IMR-90 (cell line): ENCODE measurements at regions not wholly inside any gene's neighbourhood (a gene's known extent, or its start where the extent isn't known, plus 50 kb on each side); places are given as distances from the start of the nearest gene placed in this dataset.

Experiments
- ATAC-seq: fragments of 200-7000 bp; cut with Tn5 transposase; 2 replicates; pipeline ENCODE4 v1.9.1; 2020; ENCODE audit warnings: low read depth, mild to moderate bottlenecking, moderate library complexity
- BruUV-seq: library from RNA; stranded (reverse); fragments of 400-500 nt; replicated peaks from 2 replicates; lab custom pipeline; 2021; lab: Mats Ljungman, UMichigan
- CTCF ChIA-PET: fragments of 300-600 bp; formaldehyde crosslinking; extraction: SDS; loops from one replicate; lab custom pipeline; 2021; ENCODE audit warnings: antibody characterized with exemption; lab: Yijun Ruan, JAX
- POLR2A ChIA-PET: fragments of 300-600 bp; sonication (Branson Sonifier 250); formaldehyde crosslinking; loops from one replicate; lab custom pipeline; 2022; ENCODE audit warnings: antibody characterized with exemption; ENCODE audit not compliant: unreplicated experiment; lab: Charles Lee
- DNase-seq: peaks from one replicate; pipeline ENCODE4 v3.0.0; 2013
- H2AFZ ChIP-seq: replicated peaks from 2 replicates; pipeline ENCODE3; 2013; ENCODE audit warnings: low read length, mild to moderate bottlenecking; ENCODE audit not compliant: poor library complexity
- H2AK5ac ChIP-seq: 2 replicates; pipeline ENCODE4 v1.6.1; 2013; ENCODE audit warnings: low read depth, low read length, inconsistent platforms
- H2AK9ac ChIP-seq: replicated peaks from 2 replicates; pipeline ENCODE3; 2013; ENCODE audit warnings: mild to moderate bottlenecking, low read depth, low read length, moderate library complexity; ENCODE audit not compliant: poor library complexity
- H2BK120ac ChIP-seq: 2 replicates; pipeline ENCODE4 v1.6.1; 2013; ENCODE audit warnings: low read depth, low read length, inconsistent platforms
- H2BK15ac ChIP-seq: 3 replicates; pipeline ENCODE4 v1.6.1; 2013; ENCODE audit warnings: low read depth, low read length, inconsistent platforms
- H2BK20ac ChIP-seq: 2 replicates; pipeline ENCODE4 v1.6.1; 2013; ENCODE audit warnings: low read depth, mild to moderate bottlenecking, inconsistent platforms, low read length, moderate library complexity
- H2BK5ac ChIP-seq: 2 replicates; pipeline ENCODE4 v1.6.1; 2013; ENCODE audit warnings: mild to moderate bottlenecking, low read depth, low read length, inconsistent platforms; ENCODE audit not compliant: poor library complexity, severe bottlenecking
- H3K14ac ChIP-seq: replicated peaks from 2 replicates; pipeline ENCODE4 v1.6.1; 2013; ENCODE audit warnings: low read depth, low read length, inconsistent platforms
- H3K18ac ChIP-seq: 2 replicates; pipeline ENCODE4 v1.6.1; 2013; ENCODE audit warnings: low read depth, low read length, control low read depth
- H3K23ac ChIP-seq: 2 replicates; pipeline ENCODE4 v1.6.1; 2013; ENCODE audit warnings: low read depth, low read length, inconsistent platforms
- H3K27ac ChIP-seq: 2 replicates; pipeline ENCODE4 v1.5.1; 2013; ENCODE audit warnings: mild to moderate bottlenecking, control low read depth, low read length; ENCODE audit not compliant: insufficient read depth
- H3K27me3 ChIP-seq: 2 replicates; pipeline ENCODE4 v1.6.1; 2013; ENCODE audit warnings: low read length; ENCODE audit not compliant: control insufficient read depth, insufficient read depth
- H3K36me3 ChIP-seq: 2 replicates; pipeline ENCODE4 v1.6.1; 2013; ENCODE audit warnings: low read length, mixed read lengths; ENCODE audit not compliant: control insufficient read depth, insufficient read depth
- H3K4ac ChIP-seq: 2 replicates; pipeline ENCODE4 v1.6.1; 2013; ENCODE audit warnings: low read depth, low read length, inconsistent platforms
- H3K4me1 ChIP-seq: 2 replicates; pipeline ENCODE4 v1.6.1; 2013; ENCODE audit warnings: low read length, mixed read lengths; ENCODE audit not compliant: control insufficient read depth, insufficient read depth
- H3K4me2 ChIP-seq: 2 replicates; pipeline ENCODE4 v1.6.1; 2013; ENCODE audit warnings: low read depth, mild to moderate bottlenecking, control low read depth, low read length, moderate library complexity
- H3K4me3 ChIP-seq: 2 replicates; pipeline ENCODE4 v1.5.1; 2013; ENCODE audit warnings: low read depth, mild to moderate bottlenecking, control low read depth, low read length, moderate library complexity; ENCODE audit not compliant: insufficient read depth
- H3K56ac ChIP-seq: 2 replicates; pipeline ENCODE4 v1.6.1; 2013; ENCODE audit warnings: low read length, inconsistent platforms; ENCODE audit not compliant: insufficient read depth; ENCODE audit errors: extremely low read depth
- H3K79me1 ChIP-seq, 2 experiments: 2 replicates each; pipeline ENCODE4 v1.6.1; 2013; ENCODE audit warnings: low read length in 2 of 2, inconsistent platforms in 1 of 2, low read depth in 1 of 2
- H3K9ac ChIP-seq: 2 replicates; pipeline ENCODE4 v1.6.1; 2013; ENCODE audit warnings: low read depth, low read length, control low read depth
- H3K9me1 ChIP-seq: 2 replicates; pipeline ENCODE4 v1.6.1; 2013; ENCODE audit warnings: low read length, inconsistent platforms; ENCODE audit not compliant: insufficient read depth
- H3K9me3 ChIP-seq: 2 replicates; pipeline ENCODE4 v1.6.1; 2013; ENCODE audit warnings: low read length; ENCODE audit not compliant: control insufficient read depth, insufficient read depth
- H4K20me1 ChIP-seq: 2 replicates; pipeline ENCODE4 v1.6.1; 2013; ENCODE audit warnings: low read length, inconsistent platforms; ENCODE audit not compliant: insufficient read depth
- H4K5ac ChIP-seq: 2 replicates; pipeline ENCODE4 v1.6.1; 2013; ENCODE audit warnings: mild to moderate bottlenecking, low read depth, low read length, control low read depth
- H4K8ac ChIP-seq, 2 experiments: 2 replicates each; pipeline ENCODE4 v1.6.1; 2013; ENCODE audit warnings: low read depth in 2 of 2, low read length in 2 of 2, control low read depth in 1 of 2, inconsistent platforms in 1 of 2
- H4K91ac ChIP-seq: 2 replicates; pipeline ENCODE4 v1.6.1; 2013; ENCODE audit warnings: low read depth, low read length, inconsistent platforms; ENCODE audit not compliant: insufficient read depth
- CHD1 ChIP-seq: IDR thresholded peaks from 2 replicates; pipeline ENCODE4 v1.6.1; 2012; ENCODE audit warnings: low read depth, low read length, improper control_type of control experiment
- MXI1 ChIP-seq: IDR thresholded peaks from 2 replicates; pipeline ENCODE4 v1.6.1; 2012; ENCODE audit warnings: low read depth, mild to moderate bottlenecking, low read length, moderate library complexity, borderline replicate concordance
- NFE2L2 ChIP-seq: fragments of 150-350 bp; IDR thresholded peaks from 2 replicates; pipeline ENCODE4 v1.6.1; 2016; ENCODE audit warnings: low read depth, mild to moderate bottlenecking, low read length
- RAD21 ChIP-seq: IDR thresholded peaks from 2 replicates; pipeline ENCODE4 v1.6.1; 2012; ENCODE audit warnings: low read length, improper control_type of control experiment
- RCOR1 ChIP-seq: IDR thresholded peaks from 2 replicates; pipeline ENCODE4 v1.6.1; 2012; ENCODE audit warnings: mild to moderate bottlenecking, low read length, improper control_type of control experiment; ENCODE audit not compliant: insufficient replicate concordance
- RFX5 ChIP-seq: IDR thresholded peaks from 2 replicates; pipeline ENCODE4 v1.8.0; 2012; ENCODE audit warnings: low read depth, mild to moderate bottlenecking, low read length, moderate library complexity
- SMC3 ChIP-seq: fragments of 150-350 bp; IDR thresholded peaks from 2 replicates; pipeline ENCODE4 v1.6.1; 2016; ENCODE audit warnings: low read depth, mild to moderate bottlenecking, antibody characterized with exemption, low read length, moderate library complexity
- WGBS, 2 experiments: methylation state at CpG; one replicate each; pipeline versions ENCODE4 v1.1.5 to v1.1.7; 2013; ENCODE audit warnings: missing lambda C conversion rate in 2 of 2; ENCODE audit not compliant: insufficient read length in 1 of 2; ENCODE audit errors: extremely low coverage in 2 of 2; 5-methylcytosine and 5-hydroxymethylcytosine counted together
- dilution Hi-C: fragments of 300-500 bp; cut with HindIII; formaldehyde crosslinking; loops from one replicate; pipeline ENCODE4 v1.14.3; 2018; ENCODE audit warnings: low sequenced_read_pairs; ENCODE audit not compliant: unreplicated experiment
- in situ Hi-C: fragments of 300-500 bp; cut with MboI; formaldehyde crosslinking; loops from 3 replicates; pipeline ENCODE4 v1.14.3; 2019; ENCODE audit warnings: low sequenced_read_pairs, inconsistent platforms, mixed read lengths
- intact Hi-C: fragments of 100-400 bp; cut with micrococcal nuclease; formaldehyde crosslinking; loops from 2 replicates; pipeline ENCODE4 v1.10.0; 2022
- TF ChIP-seq, protein P1 (sequence below): fragments of 150-350 bp; IDR thresholded peaks from 2 replicates; pipeline ENCODE4 v1.6.1; 2016; ENCODE audit warnings: low read depth, mild to moderate bottlenecking, low read length, moderate library complexity, borderline replicate concordance
- TF ChIP-seq, protein P2 (sequence below): fragments of 150-350 bp; IDR thresholded peaks from 2 replicates; pipeline ENCODE4 v1.6.1; 2017; ENCODE audit warnings: mild to moderate bottlenecking, antibody characterized with exemption, low read length, low read depth

DNA sequence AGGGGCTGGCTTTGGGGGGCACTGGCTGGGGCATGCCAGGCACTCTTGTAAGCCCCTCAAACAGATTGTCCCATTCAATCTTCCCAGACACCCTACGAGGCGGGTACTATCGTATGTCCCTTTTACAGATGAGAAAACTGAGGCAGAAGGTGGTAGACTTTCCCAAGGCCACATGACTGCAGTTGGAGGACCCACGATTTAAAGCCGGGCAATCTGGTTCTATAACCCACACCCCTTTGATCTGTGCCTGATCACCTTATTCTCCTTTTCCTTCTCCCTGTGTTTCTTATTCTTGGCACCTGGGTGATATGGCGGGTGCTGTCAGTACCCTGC lies 146.3 kb upstream of the IRX3 start:
- no TSS peak for BruUV-seq
- H2BK120ac ChIP-seq, result no peak overlapping the region
- no peak overlapping the region for H4K8ac ChIP-seq
- H3K14ac ChIP-seq, result no peak overlapping the region
- H3K36me3 ChIP-seq, result no peaks in the 10 kb centered on the region
- no peaks in the 10 kb centered on the region for H3K79me1 ChIP-seq
- H3K18ac ChIP-seq, result no peak overlapping the region
- H3K4me3 ChIP-seq, result no peak overlapping the region
- H3K27me3 ChIP-seq, result peaks cover 3% of the 10 kb centered on the region; the same call in 1 of the 2 replicates
- H3K9me1 ChIP-seq, result no peaks in the 10 kb centered on the region
- no peaks in the 10 kb centered on the region for H3K9me3 ChIP-seq
- no peak overlapping the region for H4K5ac ChIP-seq
- ChIA-PET CTCF (no interaction called here), POLR2A (no interaction called here)
- no peak overlapping the region for H3K23ac ChIP-seq
- in situ Hi-C loops (no loop called here), intact Hi-C loops (no loop called here), dilution Hi-C loops (no loop called here)
- no peak overlapping the region for H2AK5ac ChIP-seq
- no peak overlapping the region for H2AFZ ChIP-seq
- no peak overlapping the region for H3K4me2 ChIP-seq
- H2BK5ac ChIP-seq, result no peak overlapping the region
- no peak overlapping the region for H3K4ac ChIP-seq
- ATAC-seq (no peak), DNase-seq (no peak)
- no peak overlapping the region for H3K9ac ChIP-seq
- no peak overlapping the region for H2BK15ac ChIP-seq
- no peaks in the 10 kb centered on the region for H4K20me1 ChIP-seq
- WGBS, 2 experiments, result 90% methylated on average over 2 of the region's 6 CpGs; no CpG with 5 or more reads in 1 of the 2 experiments
- H2AK9ac ChIP-seq, result no peak overlapping the region
- H3K56ac ChIP-seq, result no peak overlapping the region
- no peaks in the 10 kb centered on the region for H3K4me1 ChIP-seq
- no peak overlapping the region for H2BK20ac ChIP-seq
- no peak overlapping the region for H4K91ac ChIP-seq
- H3K27ac ChIP-seq, result no peak overlapping the region
- TF ChIP-seq, protein P1, sequence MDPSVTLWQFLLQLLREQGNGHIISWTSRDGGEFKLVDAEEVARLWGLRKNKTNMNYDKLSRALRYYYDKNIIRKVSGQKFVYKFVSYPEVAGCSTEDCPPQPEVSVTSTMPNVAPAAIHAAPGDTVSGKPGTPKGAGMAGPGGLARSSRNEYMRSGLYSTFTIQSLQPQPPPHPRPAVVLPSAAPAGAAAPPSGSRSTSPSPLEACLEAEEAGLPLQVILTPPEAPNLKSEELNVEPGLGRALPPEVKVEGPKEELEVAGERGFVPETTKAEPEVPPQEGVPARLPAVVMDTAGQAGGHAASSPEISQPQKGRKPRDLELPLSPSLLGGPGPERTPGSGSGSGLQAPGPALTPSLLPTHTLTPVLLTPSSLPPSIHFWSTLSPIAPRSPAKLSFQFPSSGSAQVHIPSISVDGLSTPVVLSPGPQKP, result no peak
- TF ChIP-seq RAD21, result no peak
- TF ChIP-seq CHD1, result no peak
- TF ChIP-seq MXI1, result no peak
- no peak for TF ChIP-seq RFX5
- no peak for TF ChIP-seq NFE2L2
- no peak for TF ChIP-seq RCOR1
- TF ChIP-seq, protein P2, sequence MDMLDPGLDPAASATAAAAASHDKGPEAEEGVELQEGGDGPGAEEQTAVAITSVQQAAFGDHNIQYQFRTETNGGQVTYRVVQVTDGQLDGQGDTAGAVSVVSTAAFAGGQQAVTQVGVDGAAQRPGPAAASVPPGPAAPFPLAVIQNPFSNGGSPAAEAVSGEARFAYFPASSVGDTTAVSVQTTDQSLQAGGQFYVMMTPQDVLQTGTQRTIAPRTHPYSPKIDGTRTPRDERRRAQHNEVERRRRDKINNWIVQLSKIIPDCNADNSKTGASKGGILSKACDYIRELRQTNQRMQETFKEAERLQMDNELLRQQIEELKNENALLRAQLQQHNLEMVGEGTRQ, result no peak
- TF ChIP-seq SMC3, result no peak
